B cell (primary cell): ENCODE measurements at regions not wholly inside any gene's neighbourhood (a gene's known extent, or its start where the extent isn't known, plus 50 kb on each side); places are given as distances from the start of the nearest gene placed in this dataset.

Source experiments
- ATAC-seq: fragments of 200-7000 bp; cut with Tn5 transposase; one replicate; pipeline ENCODE4 v1.10.0; 2021; ENCODE audit warnings: low read depth, mild to moderate bottlenecking, moderate number of reproducible peaks, moderate library complexity
- CTCF ChIA-PET: fragments of 350-600 bp; sonication (Branson Sonifier 250); formaldehyde crosslinking; loops from one replicate; lab custom pipeline; 2021; ENCODE audit warnings: antibody characterized with exemption, inconsistent platforms; lab: Charles Lee
- POLR2A ChIA-PET: fragments of 350-600 bp; sonication (Branson Sonifier 250); formaldehyde crosslinking; loops from one replicate; lab custom pipeline; 2021; ENCODE audit warnings: antibody characterized with exemption; lab: Charles Lee
- DNase-seq: peaks from one replicate; pipeline ENCODE4 v3.0.0; 2013
- H2AFZ ChIP-seq: 2 replicates; pipeline ENCODE4 v1.6.1; 2012; ENCODE audit warnings: mild to moderate bottlenecking, low read depth, low read length; ENCODE audit not compliant: insufficient read depth, poor library complexity, severe bottlenecking
- H3K27ac ChIP-seq, 2 donors: 1 replicate in 1 of 2; 2 replicates in 1 of 2; pipeline ENCODE4 v1.5.1; 2012 to 2013; ENCODE audit warnings: low read length in 2 of 2, mild to moderate bottlenecking in 2 of 2, moderate library complexity in 1 of 2
- H3K27me3 ChIP-seq, 4 experiments: fragments of 200-600 bp in 1 of 4; sonication (generic) in 1 of 4; replicated peaks in 1 of 4; 1 replicate in 2 of 4; 2 replicates in 2 of 4; pipeline versions ENCODE4 v1.6.1 to v1.7.0; 2013 to 2016; ENCODE audit warnings: low read length in 3 of 4, mild to moderate bottlenecking in 2 of 4, mixed read lengths in 1 of 4, moderate library complexity in 1 of 4; ENCODE audit not compliant: insufficient read depth in 4 of 4, control insufficient read depth in 3 of 4; ENCODE audit errors: control extremely low read depth in 1 of 4
- H3K36me3 ChIP-seq, 2 experiments: replicated peaks in 1 of 2; 1 replicate in 1 of 2; 2 replicates in 1 of 2; pipeline versions ENCODE4 v1.6.1 to v1.7.1; 2013; ENCODE audit warnings: low read length in 1 of 2; ENCODE audit not compliant: insufficient read depth in 2 of 2, control insufficient read depth in 1 of 2; ENCODE audit errors: control extremely low read depth in 1 of 2, extremely low read depth in 1 of 2
- H3K4me1 ChIP-seq, 2 donors: fragments of 200-600 bp in 1 of 2; sonication (generic) in 1 of 2; 1 replicate in 1 of 2; 2 replicates in 1 of 2; pipeline versions ENCODE4 v1.5.1 to v1.6.1; 2013 to 2017; ENCODE audit warnings: low read length in 2 of 2; ENCODE audit not compliant: control insufficient read depth in 2 of 2, insufficient read depth in 2 of 2
- H3K4me2 ChIP-seq: replicated peaks from 2 replicates; pipeline ENCODE3; 2012; ENCODE audit warnings: mild to moderate bottlenecking, low read depth, low read length; ENCODE audit not compliant: poor library complexity, severe bottlenecking
- H3K4me3 ChIP-seq, 5 experiments: fragments of 200-600 bp in 1 of 5; sonication (generic) in 1 of 5; 1 replicate in 3 of 5; 2 replicates in 2 of 5; pipeline versions ENCODE4 v1.5.1 to v1.7.0; 2011 to 2016; ENCODE audit warnings: low read length in 4 of 5, mild to moderate bottlenecking in 4 of 5, low read depth in 2 of 5, control low read depth in 1 of 5, moderate library complexity in 1 of 5; ENCODE audit not compliant: insufficient read depth in 1 of 5; ENCODE audit errors: control extremely low read depth in 1 of 5, extremely low read depth in 1 of 5
- H3K79me2 ChIP-seq: fragments of 200-600 bp; sonication (generic); one replicate; pipeline ENCODE4 v1.6.0; 2016; ENCODE audit warnings: low read length; ENCODE audit not compliant: control insufficient read depth, insufficient read depth
- H3K9ac ChIP-seq: fragments of 200-600 bp; sonication (generic); 2 replicates; pipeline ENCODE4 v1.6.1; 2017; ENCODE audit warnings: mild to moderate bottlenecking, low read length, moderate library complexity
- H3K9me3 ChIP-seq, 3 donors: one replicate each; pipeline versions ENCODE4 v1.6.1 to v1.7.1; 2013; ENCODE audit warnings: low read length in 2 of 3; ENCODE audit not compliant: control insufficient read depth in 2 of 3, insufficient read depth in 1 of 3; ENCODE audit errors: control extremely low read depth in 1 of 3
- H4K20me1 ChIP-seq: 2 replicates; pipeline ENCODE4 v1.6.0; 2012; ENCODE audit warnings: mild to moderate bottlenecking, low read length; ENCODE audit not compliant: insufficient read depth, control insufficient read depth, poor library complexity, severe bottlenecking
- H3K27ac Mint-ChIP-seq: one replicate; pipeline ENCODE4 v1.8.0; 2021; ENCODE audit warnings: mixed read lengths
- H3K27me3 Mint-ChIP-seq: one replicate; pipeline ENCODE4 v1.8.0; 2021; ENCODE audit warnings: mixed read lengths
- H3K4me1 Mint-ChIP-seq: one replicate; pipeline ENCODE4 v1.8.0; 2021; ENCODE audit warnings: mixed read lengths
- H3K4me3 Mint-ChIP-seq: one replicate; pipeline ENCODE4 v1.8.0; 2021; ENCODE audit warnings: mixed read lengths
- H3K9me3 Mint-ChIP-seq: one replicate; pipeline ENCODE4 v1.8.0; 2022; ENCODE audit warnings: mixed read lengths; ENCODE audit not compliant: insufficient read depth
- CTCF ChIP-seq: fragments of 200-600 bp; IDR thresholded peaks from one replicate; pipeline ENCODE4 v1.8.0; 2022; ENCODE audit warnings: antibody characterized with exemption, mild to moderate bottlenecking
- EZH2 ChIP-seq: IDR thresholded peaks from 2 replicates; pipeline ENCODE4 v1.6.1; 2012; ENCODE audit warnings: borderline replicate concordance, low read depth, mild to moderate bottlenecking, moderate library complexity, low read length; ENCODE audit not compliant: insufficient read depth, poor library complexity, severe bottlenecking
- WGBS: methylation state at CpG from one replicate; pipeline ENCODE4 v1.1.5; 2013; ENCODE audit warnings: missing lambda C conversion rate; ENCODE audit not compliant: insufficient coverage; 5-methylcytosine and 5-hydroxymethylcytosine counted together
- intact Hi-C: fragments of 100-400 bp; cut with micrococcal nuclease; formaldehyde crosslinking; loops from one replicate; pipeline ENCODE4 v1.10.0; 2022

- H3K27ac ChIP-seq, result no peak overlapping the region
- ChIA-PET POLR2A (no interaction called here), CTCF (no interaction called here)
- intact Hi-C loops, result no loop called here
- no peak for ATAC-seq
- no peak overlapping the region for H3K9ac ChIP-seq
- H3K4me3 Mint-ChIP-seq, result no peak overlapping the region
- no peak overlapping the region for H3K4me2 ChIP-seq
- no peaks in the 10 kb centered on the region for H3K9me3 Mint-ChIP-seq
- 100% methylated on average over 1 of the region's 3 CpGs for WGBS
- no peaks in the 10 kb centered on the region for H4K20me1 ChIP-seq
- no peaks in the 10 kb centered on the region for H3K9me3 ChIP-seq
- TF ChIP-seq CTCF (no peak), EZH2 (no peak)
- H2AFZ ChIP-seq, result no peak overlapping the region
- no peaks in the 10 kb centered on the region for H3K4me1 Mint-ChIP-seq
- no peak for DNase-seq
- H3K79me2 ChIP-seq, result no peaks in the 10 kb centered on the region
- H3K27me3 ChIP-seq, result no peaks in the 10 kb centered on the region
- H3K4me3 ChIP-seq, result no peak overlapping the region
- H3K4me1 ChIP-seq, result no peaks in the 10 kb centered on the region
- no peaks in the 10 kb centered on the region for H3K36me3 ChIP-seq
- no peak overlapping the region for H3K27ac Mint-ChIP-seq
- H3K27me3 Mint-ChIP-seq, result no peaks in the 10 kb centered on the region
Measured at GRCh38 chr21:18602711-18603110, 199.1 kb upstream of the TMPRSS15 start.

GRCh38 chr21:18603261-18603660 lies 199.7 kb upstream of the TMPRSS15 start:
- Histone ChIP-seq H3K4me1 (no peaks in the 10 kb centered on the region), H3K9ac (no peak overlapping the region), H3K4me2 (no peak overlapping the region), H2AFZ (no peak overlapping the region), H4K20me1 (no peaks in the 10 kb centered on the region), H3K79me2 (no peaks in the 10 kb centered on the region), H3K27ac (no peak overlapping the region), H3K27me3 (no peaks in the 10 kb centered on the region), H3K9me3 (no peaks in the 10 kb centered on the region), H3K36me3 (no peaks in the 10 kb centered on the region), H3K4me3 (no peak overlapping the region)
- Mint-ChIP-seq H3K27me3 (no peaks in the 10 kb centered on the region), H3K4me3 (no peak overlapping the region), H3K27ac (no peak overlapping the region), H3K4me1 (no peaks in the 10 kb centered on the region), H3K9me3 (no peaks in the 10 kb centered on the region)
- no peak for ATAC-seq
- no peak for DNase-seq
- 40% methylated on average over 1 of the region's 2 CpGs for WGBS
- TF ChIP-seq CTCF (no peak), EZH2 (no peak)
- intact Hi-C loops, result no loop called here
- POLR2A ChIA-PET, result no interaction called here
- CTCF ChIA-PET, result no interaction called here
